ENCODE measurements at regions not wholly inside any gene's neighbourhood (a gene's known extent, or its start where the extent isn't known, plus 50 kb on each side); places are given as distances from the start of the nearest gene placed in this dataset.

DNA sequence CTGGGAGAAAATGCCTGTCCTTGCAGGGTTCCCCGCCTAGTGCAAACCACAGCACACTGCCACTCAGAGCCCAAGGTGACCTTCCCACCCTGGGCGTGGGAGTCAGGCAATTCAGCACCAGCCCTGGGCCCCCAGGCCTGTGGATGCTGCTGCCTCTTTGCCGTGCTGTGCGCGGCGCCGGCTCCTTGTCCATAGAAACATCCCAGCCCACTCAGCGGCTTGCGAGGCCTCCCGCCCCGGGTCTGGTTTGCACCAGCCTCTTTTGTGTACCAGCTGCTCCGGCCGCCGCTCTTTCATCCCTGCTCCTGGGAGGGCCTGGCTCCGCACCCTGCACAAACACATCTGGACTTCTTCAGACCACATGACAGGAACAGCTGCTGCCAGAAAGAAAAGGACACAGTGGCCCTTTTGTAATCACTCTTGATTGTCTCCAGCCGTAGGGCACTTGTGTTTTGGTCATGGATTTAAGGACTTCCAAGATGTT is 75.4 kb upstream of the SDK2 start:
- Mint-ChIP-seq H3K27ac (ENCODE audit: low read depth, unreplicated experiment) (no peak overlapping the region), H3K4me1 (ENCODE audit: insufficient read depth, unreplicated experiment) (no peaks in the 10 kb centered on the region)
- BruUV-seq (replicated peaks): no TSS peak

DNA sequence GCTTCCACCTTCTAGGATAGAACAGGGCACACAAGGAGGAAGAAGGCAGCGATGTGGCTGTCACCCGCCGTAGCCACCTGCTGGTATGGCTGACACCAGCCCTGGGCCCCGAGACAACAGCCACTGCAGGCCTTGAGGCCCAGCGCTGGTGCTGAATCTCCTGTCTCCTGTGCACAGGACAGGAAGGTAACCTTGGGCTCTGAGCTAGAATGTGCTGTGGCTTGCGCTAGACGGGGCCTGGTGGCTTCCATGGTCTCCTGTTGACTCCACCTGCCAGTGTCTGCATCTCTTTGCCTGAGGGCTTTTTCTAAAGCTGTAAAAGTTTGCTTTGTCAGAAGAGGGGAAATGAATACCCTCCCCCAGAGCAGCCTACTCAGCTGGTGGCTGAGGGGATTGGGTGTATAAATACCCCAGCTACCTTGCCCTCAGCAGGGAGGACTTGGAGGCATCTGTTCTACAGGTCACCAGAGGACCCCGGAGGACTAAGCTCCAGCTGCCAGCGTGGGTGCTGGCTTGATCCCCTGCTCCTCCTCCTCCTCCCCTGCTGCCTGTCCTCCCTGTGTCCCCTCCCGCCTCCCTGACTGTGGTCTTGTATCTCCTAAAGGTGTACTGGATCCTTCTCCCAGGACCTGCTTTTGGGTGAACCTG is 76.1 kb upstream of the SDK2 start:
- intact Hi-C loops (cut with micrococcal nuclease): no loop called here
- peaks cover 89% of the 10 kb centered on the region for H3K27me3 Mint-ChIP-seq (ENCODE audit: insufficient read depth, unreplicated experiment)
- ChIA-PET POLR2A (interaction anchor here (0.6 kb wide), 1 partner anchor 12 kb away, joined by 3 read pairs; no protein-coding TSS in a partner anchor), CTCF (interaction anchor here (1.2 to 1.6 kb wide), 2 partner anchors 11 to 291 kb away, joined by 3 read pairs; no protein-coding TSS in a partner anchor)
- TF ChIP-seq CTCF (IDR thresholded peaks at IDR 0.05; ENCODE audit: unreplicated experiment): no peak
- no peaks in the 10 kb centered on the region for H3K9me3 Mint-ChIP-seq (ENCODE audit: unreplicated experiment)
- DNase-seq (ENCODE audit: unreplicated experiment): no peak
- H3K27ac Mint-ChIP-seq (ENCODE audit: low read depth, unreplicated experiment): no peak overlapping the region
- BruUV-seq (replicated peaks): no TSS peak
- H3K4me3 Mint-ChIP-seq (ENCODE audit: unreplicated experiment): no peak overlapping the region
- no peaks in the 10 kb centered on the region for H3K36me3 Mint-ChIP-seq (ENCODE audit: insufficient read depth, unreplicated experiment)
- no peaks in the 10 kb centered on the region for H3K4me1 Mint-ChIP-seq (ENCODE audit: insufficient read depth, unreplicated experiment)

More for the DNA sequence above, 75.4 kb upstream of the SDK2 start:
- Mint-ChIP-seq H3K27me3 (ENCODE audit: insufficient read depth, unreplicated experiment) (peaks cover 86% of the 10 kb centered on the region), H3K9me3 (ENCODE audit: unreplicated experiment) (no peaks in the 10 kb centered on the region), H3K36me3 (ENCODE audit: insufficient read depth, unreplicated experiment) (no peaks in the 10 kb centered on the region), H3K4me3 (ENCODE audit: unreplicated experiment) (no peak overlapping the region)
- POLR2A ChIA-PET: no interaction called here
- CTCF ChIA-PET: interaction anchor here (0.9 kb wide), 1 partner anchor 9 kb away, joined by 3 read pairs; no protein-coding TSS in a partner anchor
- TF ChIP-seq CTCF (IDR thresholded peaks at IDR 0.05; ENCODE audit: unreplicated experiment): no peak
- DNase-seq (ENCODE audit: unreplicated experiment): no peak
- intact Hi-C loops (cut with micrococcal nuclease): no loop called here

DNA sequence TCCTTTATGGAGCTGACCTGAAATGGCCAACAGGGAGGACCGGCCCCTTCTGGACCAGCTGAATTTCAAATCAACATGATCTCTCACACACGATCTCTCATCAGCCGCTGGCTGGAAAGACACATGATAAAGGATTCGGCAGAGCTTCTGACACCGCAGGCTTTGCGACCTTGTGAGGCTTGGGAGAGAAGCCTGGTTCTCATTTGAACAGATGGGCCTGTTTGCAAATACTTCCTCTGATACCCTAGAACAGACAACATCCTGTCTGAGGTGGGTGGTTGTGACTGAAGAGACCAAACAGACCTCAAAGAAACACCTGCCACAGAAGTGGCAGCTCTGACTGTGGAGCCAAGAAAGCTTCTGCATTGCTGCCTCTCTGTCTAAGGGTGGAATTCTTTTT is 77.9 kb upstream of the SDK2 start:
- Mint-ChIP-seq H3K9me3 (ENCODE audit: unreplicated experiment) (no peaks in the 10 kb centered on the region), H3K4me3 (ENCODE audit: unreplicated experiment) (no peak overlapping the region), H3K4me1 (ENCODE audit: insufficient read depth, unreplicated experiment) (no peaks in the 10 kb centered on the region), H3K27me3 (ENCODE audit: insufficient read depth, unreplicated experiment) (peaks cover 74% of the 10 kb centered on the region), H3K27ac (ENCODE audit: low read depth, unreplicated experiment) (no peak overlapping the region), H3K36me3 (ENCODE audit: insufficient read depth, unreplicated experiment) (no peaks in the 10 kb centered on the region)
- CTCF ChIA-PET: interaction anchor here (1.6 to 1.9 kb wide), 2 partner anchors 11 to 292 kb away, joined by 3 to 5 read pairs; no protein-coding TSS in a partner anchor
- TF ChIP-seq CTCF (IDR thresholded peaks at IDR 0.05; ENCODE audit: unreplicated experiment): no peak
- POLR2A ChIA-PET: no interaction called here
- no peak for DNase-seq (ENCODE audit: unreplicated experiment)
- intact Hi-C loops (cut with micrococcal nuclease): no loop called here
- BruUV-seq (replicated peaks): no TSS peak

DNA sequence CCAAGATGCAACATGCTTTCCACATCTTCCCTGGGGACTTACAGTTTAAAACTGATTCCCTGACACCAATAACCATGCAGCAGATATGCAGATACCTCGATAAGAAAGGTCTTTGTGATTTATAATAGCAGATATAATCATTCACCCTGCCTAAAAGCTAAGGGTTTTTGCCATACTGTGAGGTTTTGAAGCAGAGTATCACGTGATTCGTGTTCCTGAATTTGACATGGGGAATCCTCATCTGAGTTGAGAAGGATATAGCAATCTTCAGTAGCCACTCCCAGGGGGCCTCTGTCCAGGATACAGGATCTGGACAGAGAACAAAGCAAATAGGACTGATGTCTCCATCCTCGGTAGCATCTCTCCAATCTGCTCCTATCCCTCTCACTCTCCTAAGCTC is 79.1 kb upstream of the SDK2 start:
- H3K4me1 Mint-ChIP-seq (ENCODE audit: insufficient read depth, unreplicated experiment): no peaks in the 10 kb centered on the region
- H3K27ac Mint-ChIP-seq (ENCODE audit: low read depth, unreplicated experiment): no peak overlapping the region
- intact Hi-C loops (cut with micrococcal nuclease): no loop called here
- no peaks in the 10 kb centered on the region for H3K36me3 Mint-ChIP-seq (ENCODE audit: insufficient read depth, unreplicated experiment)
- no peak for TF ChIP-seq CTCF (IDR thresholded peaks at IDR 0.05; ENCODE audit: unreplicated experiment)
- ChIA-PET POLR2A (no interaction called here), CTCF (interaction anchor here (1.9 kb wide), 1 partner anchor 12 kb away, joined by 5 read pairs; no protein-coding TSS in a partner anchor)
- no TSS peak for BruUV-seq (replicated peaks)
- H3K9me3 Mint-ChIP-seq (ENCODE audit: unreplicated experiment): no peaks in the 10 kb centered on the region
- DNase-seq (ENCODE audit: unreplicated experiment): no peak
- H3K4me3 Mint-ChIP-seq (ENCODE audit: unreplicated experiment): no peak overlapping the region
- peaks cover 74% of the 10 kb centered on the region for H3K27me3 Mint-ChIP-seq (ENCODE audit: insufficient read depth, unreplicated experiment)
